DMS53 (cell line): ENCODE measurements at regions not wholly inside any gene's neighbourhood (a gene's known extent, or its start where the extent isn't known, plus 50 kb on each side); places are given as distances from the start of the nearest gene placed in this dataset.
"Not testable (repeated sequence)": the region's sequence is repeated elsewhere in the genome, so short reads cannot be mapped to it uniquely, and the experiment has no call there.

ENCODE experiments used
- DNase-seq: peaks from one replicate; lab custom pipeline; 2025; lab: John Stamatoyannopoulos, UW

- no peak for DNase-seq
These were observed 133.0 kb upstream of the HTR2C start for GRCh38 chrX:114450911-114451310.

- no peak for DNase-seq
These were observed 132.5 kb upstream of the HTR2C start for GRCh38 chrX:114451397-114451796.

- DNase-seq: no peak
These were observed 121.6 kb upstream of the HTR2C start for GRCh38 chrX:114462266-114462665.

GRCh38 chrX:114465689-114466088 lies 118.2 kb upstream of the HTR2C start:
- DNase-seq: no peak

GRCh38 chrX:114472008-114472407 lies 111.9 kb upstream of the HTR2C start:
- DNase-seq: not testable (repeated sequence)

- DNase-seq: no peak
These were observed 111.1 kb upstream of the HTR2C start for GRCh38 chrX:114472788-114473187.

- peak; percentile 19 for DNase-seq
These were observed 83.3 kb upstream of the HTR2C start for GRCh38 chrX:114500622-114501021.

GRCh38 chrX:114508756-114509155 lies 75.1 kb upstream of the HTR2C start:
- no peak for DNase-seq

- no peak for DNase-seq
These were observed 64.4 kb upstream of the HTR2C start for GRCh38 chrX:114519524-114519923.

GRCh38 chrX:114520701-114521100 lies 63.2 kb upstream of the HTR2C start:
- DNase-seq: peak; percentile 25

GRCh38 chrX:114532111-114532805 lies 51.6 kb upstream of the HTR2C start:
- DNase-seq: no peak
